Lower leg skin (tissue), 4 donors: ENCODE measurements at regions not wholly inside any gene's neighbourhood (a gene's known extent, or its start where the extent isn't known, plus 50 kb on each side); places are given as distances from the start of the nearest gene placed in this dataset.
"Not testable (repeated sequence)": the region's sequence is repeated elsewhere in the genome, so short reads cannot be mapped to it uniquely, and the experiment has no call there.

ENCODE experiments used
- DNase-seq, 2 donors: peaks; one replicate each; pipeline ENCODE4 v3.0.0-alpha.2; 2019; ENCODE audit warnings: low spot score in 2 of 2
- H3K4me3 ChIP-seq: fragments of 200-600 bp; sonication (generic); 2 replicates; pipeline ENCODE4 v1.5.1; 2017; ENCODE audit warnings: mild to moderate bottlenecking, low read depth; ENCODE audit not compliant: poor library complexity, severe bottlenecking
- CTCF ChIP-seq, 3 donors: fragments of 450-650 bp; IDR thresholded peaks; one replicate each; pipeline ENCODE4 v1.5.1; 2016; ENCODE audit warnings: antibody characterized with exemption in 3 of 3, mild to moderate bottlenecking in 3 of 3, moderate library complexity in 2 of 3
- POLR2A ChIP-seq, 2 donors: fragments of 450-650 bp; IDR thresholded peaks; one replicate each; pipeline ENCODE4 v1.6.1; 2016 to 2017; ENCODE audit warnings: antibody characterized with exemption in 2 of 2, mild to moderate bottlenecking in 1 of 2, moderate library complexity in 1 of 2
- WGBS, 2 donors: methylation state at CpG; one replicate each; pipeline ENCODE4 v1.1.5; 2018; 5-methylcytosine and 5-hydroxymethylcytosine counted together
- intact Hi-C: fragments of 100-400 bp; cut with DNase I; formaldehyde crosslinking; loops from one replicate; pipeline ENCODE4 v1.15.0; 2023; ENCODE audit warnings: low total_unique reads

- H3K4me3 ChIP-seq: no peak overlapping the region
- DNase-seq: no peak
- 60 to 77% methylated on average over 4 of the region's 4 CpGs for WGBS, 2 donors
- TF ChIP-seq POLR2A (IDR thresholded peaks at IDR 0.05) (no peak), CTCF (IDR thresholded peaks at IDR 0.05) (no peak)
- intact Hi-C loops: no loop called here
Observed at GRCh38 chr5:82938901-82939725, 138.1 kb downstream of the TMEM167A start.

- intact Hi-C loops, H3K4me3 ChIP-seq, DNase-seq: not testable (repeated sequence)
- 81 to 90% methylated on average over 27 to 28 of the region's 28 CpGs for WGBS, 2 donors
Observed at GRCh38 chr5:82932473-82933220, 144.5 kb downstream of the TMEM167A start.

- TF ChIP-seq CTCF (IDR thresholded peaks at IDR 0.05) (no peak), POLR2A (IDR thresholded peaks at IDR 0.05) (no peak)
- intact Hi-C loops: no loop called here
- H3K4me3 ChIP-seq: no peak overlapping the region
- DNase-seq: no peak
- WGBS, 2 donors: 22 to 49% methylated on average over 3 of the region's 3 CpGs
Observed at GRCh38 chr5:82931110-82931509, 146.1 kb downstream of the TMEM167A start.

- H3K4me3 ChIP-seq: no peak overlapping the region
- DNase-seq: no peak
- TF ChIP-seq POLR2A (IDR thresholded peaks at IDR 0.05) (no peak), CTCF (IDR thresholded peaks at IDR 0.05) (no peak)
- 58 to 69% methylated on average over 3 of the region's 3 CpGs for WGBS, 2 donors
- intact Hi-C loops: no loop called here
Observed at GRCh38 chr5:82925061-82925411, 152.2 kb downstream of the TMEM167A start.

GRCh38 chr5:82924226-82925060, 152.8 kb downstream of the TMEM167A start:
- WGBS, 2 donors: 32 to 41% methylated on average over 5 of the region's 5 CpGs
- intact Hi-C loops: no loop called here
- DNase-seq: no peak
- no peak for TF ChIP-seq CTCF (IDR thresholded peaks at IDR 0.05)
- TF ChIP-seq POLR2A (IDR thresholded peaks at IDR 0.05): no peak
- H3K4me3 ChIP-seq: no peak overlapping the region
